Stimulated activated naive CD8-positive, alpha-beta T cell treated with anti-CD3 and anti-CD28 coated beads, Interleukin-15, Interleukin-2, amounts not matched to agents 100 ng/mL and 50 ng/mL, for 24 hours (primary cell): ENCODE measurements at regions not wholly inside any gene's neighbourhood (a gene's known extent, or its start where the extent isn't known, plus 50 kb on each side); places are given as distances from the start of the nearest gene placed in this dataset.

Source experiments
- H3K27ac Mint-ChIP-seq: one replicate; pipeline ENCODE4 v1.8.0; 2021; ENCODE audit warnings: mild to moderate bottlenecking, mixed read lengths
- H3K27me3 Mint-ChIP-seq: one replicate; pipeline ENCODE4 v1.8.0; 2021; ENCODE audit warnings: mixed read lengths
- H3K36me3 Mint-ChIP-seq: one replicate; pipeline ENCODE4 v1.8.0; 2021; ENCODE audit warnings: low read depth, mixed read lengths
- H3K4me1 Mint-ChIP-seq: one replicate; pipeline ENCODE4 v1.8.0; 2021; ENCODE audit warnings: low read depth, mixed read lengths
- H3K4me3 Mint-ChIP-seq: one replicate; pipeline ENCODE4 v1.8.0; 2021; ENCODE audit warnings: mild to moderate bottlenecking, mixed read lengths
- H3K9me3 Mint-ChIP-seq: one replicate; pipeline ENCODE4 v1.8.0; 2021; ENCODE audit warnings: mixed read lengths

- no peak overlapping the region for H3K27ac Mint-ChIP-seq
Observed at GRCh38 chr12:77382096-77382742, 316.9 kb upstream of the E2F7 start.

GRCh38 chr12:77377622-77378021, 312.3 kb upstream of the E2F7 start:
- no peaks in the 10 kb centered on the region for H3K36me3 Mint-ChIP-seq

More at GRCh38 chr12:77382096-77382742, 316.9 kb upstream of the E2F7 start:
- Mint-ChIP-seq H3K36me3 (no peaks in the 10 kb centered on the region), H3K9me3 (peaks cover 3% of the 10 kb centered on the region), H3K4me1 (no peaks in the 10 kb centered on the region), H3K27me3 (no peaks in the 10 kb centered on the region), H3K4me3 (no peak overlapping the region)

DNA sequence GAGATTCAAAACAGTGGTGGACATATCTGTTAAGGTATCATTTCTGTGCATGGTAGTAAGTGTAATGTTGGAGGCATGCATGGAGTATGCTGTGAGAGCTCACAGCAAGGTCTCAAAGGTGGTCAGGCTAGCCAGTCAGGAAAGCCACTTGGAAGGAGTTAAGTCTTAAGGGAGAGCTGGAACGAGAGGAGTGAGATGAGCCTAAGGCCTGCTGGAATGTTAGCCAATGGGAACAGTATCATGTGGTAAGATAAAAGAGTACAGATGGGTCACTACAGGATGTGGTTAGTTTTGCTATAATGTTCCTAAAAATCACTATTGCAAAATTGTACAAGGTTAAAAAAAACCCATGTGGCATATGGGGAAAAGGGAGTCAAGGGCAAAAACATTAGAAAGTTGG, 311.7 kb upstream of the E2F7 start:
- no peak overlapping the region for H3K4me3 Mint-ChIP-seq
- H3K9me3 Mint-ChIP-seq = peaks cover 3% of the 10 kb centered on the region
- no peaks in the 10 kb centered on the region for H3K36me3 Mint-ChIP-seq
- no peak overlapping the region for H3K27ac Mint-ChIP-seq
- H3K27me3 Mint-ChIP-seq = no peaks in the 10 kb centered on the region
- no peaks in the 10 kb centered on the region for H3K4me1 Mint-ChIP-seq

More at GRCh38 chr12:77377622-77378021, 312.3 kb upstream of the E2F7 start:
- peaks cover 3% of the 10 kb centered on the region for H3K9me3 Mint-ChIP-seq
- no peaks in the 10 kb centered on the region for H3K27me3 Mint-ChIP-seq
- H3K4me1 Mint-ChIP-seq = no peaks in the 10 kb centered on the region
- H3K4me3 Mint-ChIP-seq = no peak overlapping the region
- no peak overlapping the region for H3K27ac Mint-ChIP-seq

DNA sequence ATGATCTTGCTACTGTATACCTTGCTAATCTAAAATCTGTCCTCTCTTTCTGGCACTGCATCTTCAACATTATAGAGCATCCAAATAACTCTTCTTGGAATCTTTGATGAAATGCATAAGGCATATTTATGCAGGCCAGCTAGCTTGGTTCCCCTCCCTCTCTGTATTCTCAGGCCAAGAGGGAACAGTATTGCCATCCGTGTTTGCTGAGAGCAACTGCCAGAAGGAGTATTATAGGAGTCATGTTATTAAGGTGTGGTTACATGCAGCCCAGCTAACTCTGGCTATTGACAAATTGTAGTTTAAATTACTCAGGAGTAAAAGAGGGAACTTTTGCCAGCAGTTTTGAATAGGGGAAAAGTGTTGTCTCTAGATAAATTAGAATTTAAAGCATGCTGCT, 309.3 kb upstream of the E2F7 start:
- Mint-ChIP-seq H3K4me1 (no peaks in the 10 kb centered on the region), H3K27ac (no peak overlapping the region), H3K27me3 (no peaks in the 10 kb centered on the region), H3K4me3 (no peak overlapping the region), H3K36me3 (no peaks in the 10 kb centered on the region), H3K9me3 (peaks cover 3% of the 10 kb centered on the region)

DNA sequence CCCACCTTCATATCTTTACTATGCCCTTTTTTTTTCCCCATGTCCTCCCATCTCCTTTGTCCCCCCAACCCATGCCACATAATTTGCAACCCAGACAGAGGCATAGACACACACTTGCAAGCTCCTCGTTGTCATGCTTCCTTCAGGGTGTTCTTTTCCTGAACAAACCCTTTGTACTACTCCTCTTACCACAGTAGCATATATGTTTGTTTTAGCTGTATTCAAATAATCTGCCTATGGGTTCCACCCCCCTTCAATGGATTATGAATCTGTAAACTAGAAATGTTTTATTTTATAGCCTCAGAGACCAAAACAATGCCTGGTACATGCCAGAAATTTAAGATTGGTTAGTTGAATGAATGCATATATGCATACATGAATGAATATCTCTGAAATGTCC, 307.1 kb upstream of the E2F7 start:
- H3K27me3 Mint-ChIP-seq = no peaks in the 10 kb centered on the region
- no peaks in the 10 kb centered on the region for H3K9me3 Mint-ChIP-seq
- H3K4me1 Mint-ChIP-seq = no peaks in the 10 kb centered on the region
- H3K4me3 Mint-ChIP-seq = no peak overlapping the region
- H3K27ac Mint-ChIP-seq = no peak overlapping the region
- no peaks in the 10 kb centered on the region for H3K36me3 Mint-ChIP-seq

DNA sequence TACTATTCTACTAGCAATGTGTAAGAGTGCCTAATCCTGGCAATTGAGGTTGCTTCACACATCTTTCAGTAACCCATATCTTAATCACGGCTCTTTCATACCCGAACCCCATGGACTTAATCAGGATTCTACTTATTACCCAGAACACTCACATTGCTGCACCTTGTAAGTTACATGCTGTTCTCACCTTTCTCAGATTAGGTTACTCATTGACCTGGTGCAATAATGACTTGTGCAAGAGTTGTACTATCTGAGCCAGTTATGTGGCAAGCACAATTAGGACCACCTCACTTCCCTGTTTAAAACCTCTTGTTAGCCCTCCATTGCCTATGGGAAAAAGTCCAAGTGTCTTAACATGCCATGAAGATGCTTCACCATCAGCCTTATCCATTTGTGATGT, 306.7 kb upstream of the E2F7 start:
- Mint-ChIP-seq H3K9me3 (no peaks in the 10 kb centered on the region), H3K4me1 (no peaks in the 10 kb centered on the region), H3K27ac (no peak overlapping the region), H3K4me3 (no peak overlapping the region), H3K36me3 (no peaks in the 10 kb centered on the region), H3K27me3 (no peaks in the 10 kb centered on the region)

- Mint-ChIP-seq H3K4me3 (no peak overlapping the region), H3K27me3 (no peaks in the 10 kb centered on the region), H3K9me3 (no peaks in the 10 kb centered on the region), H3K27ac (no peak overlapping the region), H3K4me1 (no peaks in the 10 kb centered on the region), H3K36me3 (no peaks in the 10 kb centered on the region)
Observed at GRCh38 chr12:77368379-77368778, 303.0 kb upstream of the E2F7 start.

- H3K4me1 Mint-ChIP-seq = no peaks in the 10 kb centered on the region
- no peak overlapping the region for H3K4me3 Mint-ChIP-seq
- no peak overlapping the region for H3K27ac Mint-ChIP-seq
- no peaks in the 10 kb centered on the region for H3K27me3 Mint-ChIP-seq
- H3K9me3 Mint-ChIP-seq = no peaks in the 10 kb centered on the region
- no peaks in the 10 kb centered on the region for H3K36me3 Mint-ChIP-seq
Observed at GRCh38 chr12:77366616-77367015, 301.2 kb upstream of the E2F7 start.

DNA sequence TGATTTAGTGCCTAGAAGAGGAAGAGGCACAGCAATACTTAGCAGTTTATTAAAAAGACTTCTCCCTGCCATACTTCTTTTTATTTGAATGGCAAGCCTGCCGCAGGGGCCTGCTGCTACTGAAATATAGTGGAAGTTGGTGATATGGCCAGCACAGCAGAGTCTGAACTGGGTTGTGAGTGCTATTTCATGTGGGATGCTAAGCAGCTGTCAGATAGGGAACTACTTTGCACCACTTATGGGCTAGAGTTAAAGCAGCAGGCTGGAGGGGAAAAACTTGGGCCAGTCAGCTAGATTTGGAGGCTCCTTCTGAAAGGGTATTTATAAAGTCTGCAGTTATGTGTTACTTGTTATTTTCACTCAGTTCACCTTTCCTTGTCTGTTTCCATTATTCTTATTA, 299.0 kb upstream of the E2F7 start:
- H3K9me3 Mint-ChIP-seq = peaks cover 7% of the 10 kb centered on the region
- no peaks in the 10 kb centered on the region for H3K27me3 Mint-ChIP-seq
- no peak overlapping the region for H3K4me3 Mint-ChIP-seq
- no peaks in the 10 kb centered on the region for H3K36me3 Mint-ChIP-seq
- no peaks in the 10 kb centered on the region for H3K4me1 Mint-ChIP-seq
- H3K27ac Mint-ChIP-seq = no peak overlapping the region

DNA sequence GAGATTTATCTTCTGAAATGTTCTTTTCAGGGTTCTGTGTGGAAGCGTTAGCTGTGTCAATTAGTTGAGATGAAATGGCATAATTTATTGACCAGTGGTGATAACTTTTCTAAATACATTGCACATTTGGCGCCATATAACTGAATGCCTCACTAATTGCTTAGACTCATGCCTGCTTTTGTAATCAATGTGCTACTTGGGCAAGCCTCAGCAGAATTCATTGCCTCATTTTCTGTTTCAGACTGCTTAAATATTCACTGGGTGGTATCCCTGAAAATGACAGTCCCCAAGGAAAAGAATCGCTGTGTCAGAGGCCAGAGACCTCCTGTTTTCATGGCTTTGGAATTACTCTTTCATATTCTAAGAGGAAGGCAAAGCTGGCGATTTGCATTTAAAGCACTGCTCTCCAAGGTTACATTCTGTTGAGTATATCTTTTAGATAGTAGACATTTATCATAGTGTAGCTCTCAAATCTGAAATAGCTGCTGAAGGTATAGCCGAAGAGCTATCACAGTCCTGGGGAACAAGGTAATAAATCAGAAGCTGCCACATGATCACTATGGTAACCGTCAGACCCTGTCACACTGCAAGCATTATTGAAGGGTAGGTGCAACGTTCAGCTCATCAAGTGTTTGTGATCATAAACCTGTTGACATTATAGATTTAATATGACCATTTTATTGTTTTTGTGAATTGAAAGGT, 297.3 kb upstream of the E2F7 start:
- Mint-ChIP-seq H3K9me3 (peaks cover 9% of the 10 kb centered on the region), H3K27ac (no peak overlapping the region), H3K4me1 (no peaks in the 10 kb centered on the region), H3K4me3 (no peak overlapping the region), H3K27me3 (no peaks in the 10 kb centered on the region), H3K36me3 (no peaks in the 10 kb centered on the region)

DNA sequence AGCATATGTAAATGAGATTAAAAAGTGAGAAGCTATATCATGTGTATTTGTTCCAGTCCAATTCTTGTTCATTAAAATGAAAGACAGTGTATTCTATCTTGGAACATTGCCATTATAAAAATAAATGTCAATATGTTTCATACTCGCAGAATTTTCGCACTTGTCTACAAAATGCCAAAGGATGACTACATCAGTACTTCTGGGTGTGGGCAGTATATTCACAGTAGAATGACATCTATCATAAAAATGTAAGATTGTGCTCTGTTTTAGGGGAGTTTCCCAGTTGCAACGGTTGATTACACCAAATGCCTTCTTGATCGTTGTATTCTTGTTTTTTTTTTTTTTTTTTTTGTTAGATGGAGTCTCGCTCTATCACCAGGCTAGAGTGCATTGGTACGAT, 292.3 kb upstream of the E2F7 start:
- no peak overlapping the region for H3K4me3 Mint-ChIP-seq
- no peaks in the 10 kb centered on the region for H3K27me3 Mint-ChIP-seq
- no peaks in the 10 kb centered on the region for H3K4me1 Mint-ChIP-seq
- no peaks in the 10 kb centered on the region for H3K36me3 Mint-ChIP-seq
- H3K27ac Mint-ChIP-seq = no peak overlapping the region
- peaks cover 9% of the 10 kb centered on the region for H3K9me3 Mint-ChIP-seq

- Mint-ChIP-seq H3K27ac (no peak overlapping the region), H3K27me3 (no peaks in the 10 kb centered on the region), H3K36me3 (no peaks in the 10 kb centered on the region), H3K4me1 (no peaks in the 10 kb centered on the region), H3K4me3 (no peak overlapping the region), H3K9me3 (peaks cover 5% of the 10 kb centered on the region)
Observed at GRCh38 chr12:77354766-77355362, 289.5 kb upstream of the E2F7 start.

- Mint-ChIP-seq H3K9me3 (no peaks in the 10 kb centered on the region), H3K27ac (no peak overlapping the region), H3K4me1 (no peaks in the 10 kb centered on the region), H3K4me3 (no peak overlapping the region), H3K36me3 (no peaks in the 10 kb centered on the region), H3K27me3 (no peaks in the 10 kb centered on the region)
Observed at GRCh38 chr12:77352946-77353345, 287.6 kb upstream of the E2F7 start.

DNA sequence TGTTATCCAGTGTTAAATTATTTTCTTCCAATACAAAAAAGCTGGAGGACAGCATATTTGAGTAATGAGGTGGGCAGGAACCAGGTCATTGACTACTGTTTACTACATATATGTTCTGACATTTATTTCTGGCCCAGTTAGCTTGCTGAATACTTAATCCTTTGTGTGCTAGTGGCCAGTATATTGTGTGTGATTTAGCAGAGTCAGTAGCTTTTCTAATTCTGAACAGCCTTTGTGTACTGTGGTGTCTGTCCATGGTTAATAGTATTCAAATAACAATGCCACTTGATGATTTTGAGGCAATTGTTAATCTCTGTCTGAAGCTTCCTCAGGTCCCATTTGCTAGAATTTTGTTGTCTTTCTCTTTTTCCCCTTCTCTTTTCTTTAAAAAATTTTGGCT, 286.5 kb upstream of the E2F7 start:
- Mint-ChIP-seq H3K27me3 (no peaks in the 10 kb centered on the region), H3K4me3 (no peak overlapping the region), H3K27ac (no peak overlapping the region), H3K9me3 (no peaks in the 10 kb centered on the region), H3K36me3 (no peaks in the 10 kb centered on the region), H3K4me1 (no peaks in the 10 kb centered on the region)

GRCh38 chr12:77349689-77350370, 284.5 kb upstream of the E2F7 start:
- Mint-ChIP-seq H3K27me3 (no peaks in the 10 kb centered on the region), H3K27ac (no peak overlapping the region), H3K4me1 (no peaks in the 10 kb centered on the region), H3K9me3 (no peaks in the 10 kb centered on the region), H3K36me3 (no peaks in the 10 kb centered on the region), H3K4me3 (no peak overlapping the region)
